GM18867 (cell line): ENCODE measurements at regions not wholly inside any gene's neighbourhood (a gene's known extent, or its start where the extent isn't known, plus 50 kb on each side); places are given as distances from the start of the nearest gene placed in this dataset.
A peak's percentile ranks its signal among the peaks of the same experiment; 100 is the strongest.

Experiments
- ATAC-seq: cut with Tn5 transposase; IDR thresholded peaks from one replicate; pipeline ENCODE4 v1.9.1; 2021; ENCODE audit warnings: mild to moderate bottlenecking, moderate library complexity; ENCODE audit not compliant: unreplicated experiment

- ATAC-seq, result peak; percentile 44
Observed at GRCh38 chr6:50600280-50600679, 113.0 kb upstream of the TFAP2D start.

GRCh38 chr6:50602292-50602691 lies 111.0 kb upstream of the TFAP2D start:
- no peak for ATAC-seq

- no peak for ATAC-seq
Observed at GRCh38 chr6:50608421-50608820, 104.9 kb upstream of the TFAP2D start.

- no peak for ATAC-seq
Observed at GRCh38 chr6:50610562-50610961, 102.8 kb upstream of the TFAP2D start.

- ATAC-seq, result no peak
Observed at GRCh38 chr6:50635429-50635828, 77.9 kb upstream of the TFAP2D start.

- no peak for ATAC-seq
Observed at GRCh38 chr6:50637267-50637666, 76.1 kb upstream of the TFAP2D start.

- ATAC-seq, result no peak
Observed at GRCh38 chr6:50649086-50649485, 64.2 kb upstream of the TFAP2D start.

GRCh38 chr6:50653253-50653652 lies 60.1 kb upstream of the TFAP2D start:
- no peak for ATAC-seq

GRCh38 chr6:50654155-50654554 lies 59.2 kb upstream of the TFAP2D start:
- no peak for ATAC-seq

GRCh38 chr6:50655848-50656453 lies 57.4 kb upstream of the TFAP2D start:
- peak; percentile 88 for ATAC-seq

GRCh38 chr6:50657513-50657912 lies 55.8 kb upstream of the TFAP2D start:
- no peak for ATAC-seq

- ATAC-seq, result no peak
Observed at GRCh38 chr6:50658561-50658960, 54.8 kb upstream of the TFAP2D start.

- ATAC-seq, result no peak
Observed at GRCh38 chr6:50661636-50662035, 51.7 kb upstream of the TFAP2D start.
